H1 (cell line): ENCODE measurements at regions not wholly inside any gene's neighbourhood (a gene's known extent, or its start where the extent isn't known, plus 50 kb on each side); places are given as distances from the start of the nearest gene placed in this dataset.

Source experiments
- CTCF ChIA-PET: fragments of 300-600 bp; sonication (Branson Sonifier 250); formaldehyde crosslinking; loops from one replicate; lab custom pipeline; 2021; ENCODE audit not compliant: partially characterized antibody; lab: Charles Lee
- POLR2A ChIA-PET: fragments of 300-600 bp; sonication (Branson Sonifier 250); formaldehyde crosslinking; loops from one replicate; lab custom pipeline; 2021; ENCODE audit warnings: inconsistent platforms; ENCODE audit not compliant: partially characterized antibody; lab: Charles Lee
- DNase-seq, 2 experiments: peaks; one replicate each; pipeline versions ENCODE4 v3.0.0 to v3.0.0-alpha.2; 2010 to 2022; ENCODE audit warnings: low spot score in 2 of 2, low read depth in 1 of 2, mixed read lengths in 1 of 2
- FAIRE-seq: peaks from 2 replicates; lab custom pipeline; 2011; peaks lifted over from hg19 to GRCh38; lab: Jason Lieb, UNC
- H2AFZ ChIP-seq: 2 replicates; pipeline ENCODE4 v1.8.1; 2012; ENCODE audit warnings: low read length, inconsistent platforms
- H2AK5ac ChIP-seq: 2 replicates; pipeline ENCODE4 v1.6.1; 2013; ENCODE audit warnings: low read depth, low read length
- H2BK120ac ChIP-seq: replicated peaks from 2 replicates; pipeline ENCODE3; 2013; ENCODE audit warnings: low read depth, low read length, inconsistent platforms
- H2BK12ac ChIP-seq: 2 replicates; pipeline ENCODE4 v1.6.1; 2013; ENCODE audit warnings: low read depth, low read length
- H2BK15ac ChIP-seq: 2 replicates; pipeline ENCODE4 v1.6.1; 2013; ENCODE audit warnings: low read length
- H2BK20ac ChIP-seq: 2 replicates; pipeline ENCODE4 v1.6.1; 2013; ENCODE audit warnings: low read length
- H2BK5ac ChIP-seq: 2 replicates; pipeline ENCODE4 v1.6.1; 2013; ENCODE audit warnings: low read depth, low read length
- H3K14ac ChIP-seq: 2 replicates; pipeline ENCODE4 v1.6.1; 2013; ENCODE audit warnings: inconsistent platforms; ENCODE audit not compliant: insufficient read length
- H3K18ac ChIP-seq: 2 replicates; pipeline ENCODE4 v1.6.1; 2013; ENCODE audit warnings: low read length; ENCODE audit errors: extremely low read depth
- H3K23ac ChIP-seq: 2 replicates; pipeline ENCODE4 v1.6.1; 2013; ENCODE audit warnings: inconsistent platforms; ENCODE audit not compliant: insufficient read length
- H3K23me2 ChIP-seq: 2 replicates; pipeline ENCODE4 v1.6.1; 2013; ENCODE audit warnings: low read depth, low read length
- H3K27ac ChIP-seq: 2 replicates; pipeline ENCODE4 v1.6.1; 2011; ENCODE audit warnings: low read depth, low read length, inconsistent platforms
- H3K27me3 ChIP-seq, 4 experiments: replicated peaks in 1 of 4; 1 replicate in 1 of 4; 2 replicates in 3 of 4; pipeline versions ENCODE4 v1.6.1 to v1.8.1; 2011 to 2013; ENCODE audit warnings: low read length in 3 of 4, mild to moderate bottlenecking in 3 of 4, inconsistent platforms in 2 of 4, mixed read lengths in 2 of 4, moderate library complexity in 1 of 4; ENCODE audit not compliant: control insufficient read depth in 3 of 4, insufficient read depth in 3 of 4; ENCODE audit errors: extremely low read depth in 1 of 4
- H3K36me3 ChIP-seq, 4 experiments: 2 replicates each; pipeline versions ENCODE4 v1.6.1 to v1.8.1; 2011 to 2013; ENCODE audit warnings: mild to moderate bottlenecking in 4 of 4, low read length in 3 of 4, moderate library complexity in 2 of 4, control low read depth in 1 of 4, inconsistent platforms in 1 of 4; ENCODE audit not compliant: insufficient read depth in 4 of 4, control insufficient read depth in 2 of 4
- H3K4ac ChIP-seq: replicated peaks from 2 replicates; pipeline ENCODE3; 2013; ENCODE audit warnings: low read length, low read depth, mixed read lengths, inconsistent platforms; ENCODE audit not compliant: insufficient read length
- H3K4me1 ChIP-seq, 4 experiments: replicated peaks in 1 of 4; 1 replicate in 1 of 4; 2 replicates in 3 of 4; pipeline versions ENCODE4 v1.6.1 to v1.8.1; 2011 to 2013; ENCODE audit warnings: low read length in 3 of 4, inconsistent platforms in 2 of 4, mixed read lengths in 1 of 4; ENCODE audit not compliant: insufficient read depth in 4 of 4, control insufficient read depth in 3 of 4
- H3K4me2 ChIP-seq, 2 experiments: 2 replicates each; pipeline versions ENCODE4 v1.6.1 to v1.8.1; 2011 to 2013; ENCODE audit warnings: low read depth in 2 of 2, low read length in 2 of 2, control low read depth in 1 of 2, inconsistent platforms in 1 of 2, mild to moderate bottlenecking in 1 of 2; ENCODE audit not compliant: insufficient read depth in 1 of 2
- H3K4me3 ChIP-seq, 4 experiments: fragments of 200-600, 300-600 bp in 1 of 4; sonication (generic), shearing (Covaris generic), sonication (Bioruptor Twin) in 1 of 4; 2 replicates each; pipeline versions ENCODE4 v1.5.1 to v1.8.1; 2011 to 2016; ENCODE audit warnings: low read length in 4 of 4, low read depth in 3 of 4, control low read depth in 2 of 4, inconsistent platforms in 2 of 4, mild to moderate bottlenecking in 2 of 4, mixed read lengths in 1 of 4, moderate library complexity in 1 of 4; ENCODE audit not compliant: insufficient read depth in 2 of 4; ENCODE audit errors: extremely low read depth in 1 of 4
- H3K56ac ChIP-seq: replicated peaks from 2 replicates; pipeline ENCODE3; 2013; ENCODE audit warnings: low read depth, mild to moderate bottlenecking, mixed read lengths, low read length, inconsistent platforms; ENCODE audit not compliant: insufficient read length
- H3K79me1 ChIP-seq: 2 replicates; pipeline ENCODE4 v1.6.1; 2013; ENCODE audit warnings: low read depth, low read length, control low read depth
- H3K79me2 ChIP-seq, 2 experiments: 2 replicates each; pipeline versions ENCODE4 v1.6.1 to v1.8.1; 2012 to 2013; ENCODE audit warnings: low read length in 2 of 2, mild to moderate bottlenecking in 2 of 2, inconsistent platforms in 1 of 2; ENCODE audit not compliant: insufficient read depth in 2 of 2, control insufficient read depth in 1 of 2
- H3K9ac ChIP-seq, 4 experiments: replicated peaks in 1 of 4; 1 replicate in 1 of 4; 2 replicates in 3 of 4; pipeline versions ENCODE4 v1.6.1 to v1.8.1; 2011 to 2013; ENCODE audit warnings: low read depth in 3 of 4, low read length in 3 of 4, control low read depth in 2 of 4, mild to moderate bottlenecking in 2 of 4, moderate library complexity in 2 of 4, inconsistent platforms in 1 of 4; ENCODE audit errors: extremely low read depth in 1 of 4
- H3K9me3 ChIP-seq, 2 experiments: 2 replicates each; pipeline versions ENCODE4 v1.6.1 to v1.8.1; 2012 to 2013; ENCODE audit warnings: mild to moderate bottlenecking in 2 of 2, moderate library complexity in 2 of 2, control low read depth in 1 of 2, inconsistent platforms in 1 of 2, low read depth in 1 of 2, low read length in 1 of 2, mixed read lengths in 1 of 2; ENCODE audit not compliant: insufficient read depth in 2 of 2
- H4K20me1 ChIP-seq, 2 experiments: replicated peaks in 1 of 2; 2 replicates each; pipeline versions ENCODE3 to v1.8.1; 2011 to 2013; ENCODE audit warnings: inconsistent platforms in 2 of 2, low read length in 2 of 2, mild to moderate bottlenecking in 1 of 2; ENCODE audit not compliant: insufficient read depth in 2 of 2, control insufficient read depth in 1 of 2
- H4K5ac ChIP-seq: 2 replicates; pipeline ENCODE4 v1.6.1; 2013; ENCODE audit warnings: low read length, low read depth, mixed read lengths, inconsistent platforms; ENCODE audit not compliant: insufficient read length
- H4K8ac ChIP-seq: 2 replicates; pipeline ENCODE4 v1.8.0; 2013; ENCODE audit warnings: mild to moderate bottlenecking, moderate library complexity, low read length, inconsistent platforms; ENCODE audit not compliant: insufficient read depth; ENCODE audit errors: extremely low read depth
- H4K91ac ChIP-seq: replicated peaks from 2 replicates; pipeline ENCODE3; 2013; ENCODE audit warnings: low read length, mixed read lengths, inconsistent platforms; ENCODE audit not compliant: insufficient read length
- BRCA1 ChIP-seq: IDR thresholded peaks from 2 replicates; pipeline ENCODE4 v1.6.1; 2012; ENCODE audit warnings: low read depth, low read length, improper control_type of control experiment
- CBX8 ChIP-seq: fragments of 300-800, 300-1000 bp; sonication (generic); IDR thresholded peaks from 2 replicates; pipeline ENCODE4 v1.7.1; 2016; ENCODE audit warnings: low read depth, low read length, borderline replicate concordance
- CHD1 ChIP-seq: IDR thresholded peaks from 2 replicates; pipeline ENCODE4 v1.6.1; 2012; ENCODE audit warnings: low read depth, low read length, improper control_type of control experiment
- CHD2 ChIP-seq: IDR thresholded peaks from 2 replicates; pipeline ENCODE4 v1.6.1; 2012; ENCODE audit warnings: low read length, improper control_type of control experiment
- EZH2 ChIP-seq: fragments of 200-600 bp; sonication (generic); IDR thresholded peaks from 2 replicates; pipeline ENCODE4 v1.7.1; 2012; ENCODE audit warnings: low read depth, mild to moderate bottlenecking, moderate library complexity, low read length, inconsistent platforms; ENCODE audit not compliant: severe bottlenecking
- HDAC2 ChIP-seq, 2 experiments: fragments of 300-600 bp in 1 of 2; sonication (generic) in 1 of 2; IDR thresholded peaks; 2 replicates each; pipeline ENCODE4 v1.6.1; 2011 to 2012; ENCODE audit warnings: low read depth in 2 of 2, low read length in 2 of 2, mild to moderate bottlenecking in 2 of 2, moderate library complexity in 2 of 2, borderline replicate concordance in 1 of 2, inconsistent platforms in 1 of 2
- JUN ChIP-seq: IDR thresholded peaks from 2 replicates; pipeline ENCODE4 v1.6.1; 2011; ENCODE audit warnings: low read depth, mild to moderate bottlenecking, improper control_type of control experiment, low read length
- KDM5A ChIP-seq: fragments of 200-600 bp; IDR thresholded peaks from 2 replicates; pipeline ENCODE4 v1.7.1; 2012; ENCODE audit warnings: mild to moderate bottlenecking, low read length, inconsistent platforms, mixed read lengths
- MAFK ChIP-seq: IDR thresholded peaks from 2 replicates; pipeline ENCODE4 v1.6.1; 2012; ENCODE audit warnings: low read depth, mild to moderate bottlenecking, improper control_type of control experiment, low read length
- POLR2AphosphoS5 ChIP-seq: IDR thresholded peaks from 2 replicates; pipeline ENCODE4 v1.6.1; 2011; ENCODE audit warnings: low read depth, low read length
- SAP30 ChIP-seq: fragments of 300-600 bp; sonication (generic); IDR thresholded peaks from 2 replicates; pipeline ENCODE4 v1.7.1; 2012; ENCODE audit warnings: low read length, moderate library complexity, mild to moderate bottlenecking, inconsistent platforms; ENCODE audit not compliant: insufficient read depth, insufficient replicate concordance
- SP4 ChIP-seq: IDR thresholded peaks from 2 replicates; pipeline ENCODE4 v1.6.1; 2012; ENCODE audit warnings: low read length, inconsistent platforms
- WGBS, 2 experiments: shearing (Covaris generic) in 1 of 2; methylation state at CpG; one replicate each; pipeline versions ENCODE4 v1.1.6 to v1.1.7; 2013 to 2015; ENCODE audit warnings: low lambda C conversion rate in 2 of 2, mixed read lengths in 2 of 2, inconsistent platforms in 1 of 2, low coverage in 1 of 2, missing lambda C conversion rate in 1 of 2; ENCODE audit not compliant: insufficient replicate concordance in 2 of 2, insufficient coverage in 1 of 2, insufficient read length in 1 of 2; ENCODE audit errors: extremely low coverage in 1 of 2, missing lambda C conversion rate in 1 of 2; 5-methylcytosine and 5-hydroxymethylcytosine counted together

DNA sequence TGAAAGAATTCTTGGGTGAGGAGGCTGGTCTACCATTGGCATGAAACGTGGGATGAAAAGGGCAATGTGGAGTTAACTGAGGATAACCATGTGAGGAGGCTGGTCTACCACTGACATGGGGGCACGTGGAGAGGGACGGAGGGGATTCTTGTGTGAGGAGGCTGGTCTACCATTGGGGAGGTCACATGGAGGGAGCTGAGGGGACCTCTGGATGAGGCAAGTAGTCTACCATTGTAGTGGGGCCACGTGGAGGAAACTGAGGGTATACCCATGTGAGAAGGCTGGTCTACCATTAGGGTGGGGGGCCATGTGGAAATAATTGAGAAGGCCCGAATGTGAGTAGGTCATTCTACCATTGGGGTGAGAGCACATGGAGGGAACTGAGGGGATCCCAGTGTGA lies 154.1 kb downstream of the FBLN2 start:
- no peak for FAIRE-seq
- no peaks in the 10 kb centered on the region; the same call in 1 of the 2 replicates for H3K23me2 ChIP-seq
- CTCF ChIA-PET = interaction anchor here (0.6 kb wide), 1 partner anchor 102 kb away, joined by 4 read pairs; no protein-coding TSS in a partner anchor

More for the DNA sequence above, 154.1 kb downstream of the FBLN2 start:
- Histone ChIP-seq H3K14ac (no peak overlapping the region), H3K4me1 (peaks cover 5 to 15% (median 7%) of the 10 kb centered on the region in 4 experiments), H2AK5ac (no peak overlapping the region), H3K4ac (no peak overlapping the region), H3K79me2 (no peaks in the 10 kb centered on the region), H3K36me3 (no peaks in the 10 kb centered on the region), H4K8ac (no peak overlapping the region; the same call in 1 of the 2 replicates), H2BK20ac (no peak overlapping the region), H3K79me1 (no peaks in the 10 kb centered on the region), H3K56ac (no peak overlapping the region), H4K5ac (no peak overlapping the region), H3K4me2 (no peak overlapping the region), H2BK12ac (no peak overlapping the region), H3K27me3 (no peaks in the 10 kb centered on the region), H2BK120ac (no peak overlapping the region), H2AFZ (no peak overlapping the region), H3K23ac (no peak overlapping the region), H3K4me3 (no peak overlapping the region), H2BK5ac (no peak overlapping the region), H2BK15ac (no peak overlapping the region; the same call in 1 of the 2 replicates), H4K20me1 (no peaks in the 10 kb centered on the region), H3K9me3 (peaks cover under 1 to 4% of the 10 kb centered on the region in 2 experiments; a peak in 1 of 4 replicates), H3K27ac (no peak overlapping the region), H4K91ac (no peak overlapping the region), H3K9ac (no peak overlapping the region), H3K18ac (no peak overlapping the region)
- TF ChIP-seq POLR2AphosphoS5 = no peak
- TF ChIP-seq CHD2 = no peak
- TF ChIP-seq SAP30 = no peak
- no peak for TF ChIP-seq BRCA1
- no peak for TF ChIP-seq CHD1
- no peak for TF ChIP-seq EZH2
- no peak for TF ChIP-seq CBX8
- no peak for TF ChIP-seq HDAC2 (IDR thresholded peaks at IDR 0.05; ENCODE audit: borderline replicate concordance in 1 of 2, low read depth in 2 of 2, low read length in 2 of 2)
- no peak for TF ChIP-seq KDM5A
- no peak for TF ChIP-seq SP4
- TF ChIP-seq MAFK = no peak
- no peak for TF ChIP-seq JUN
- POLR2A ChIA-PET = no interaction called here
- no peak for DNase-seq
- WGBS, 2 experiments = 86% methylated on average over 5 of the region's 5 CpGs; no CpG with 5 or more reads in 1 of the 2 experiments
